Gastroesophageal sphincter (tissue), 3 donors: ENCODE measurements at regions not wholly inside any gene's neighbourhood (a gene's known extent, or its start where the extent isn't known, plus 50 kb on each side); places are given as distances from the start of the nearest gene placed in this dataset.

Experiments
- POLR2A ChIP-seq, 2 donors: fragments of 450-650 bp; IDR thresholded peaks; one replicate each; pipeline ENCODE4 v1.6.1; 2017; ENCODE audit warnings: antibody characterized with exemption in 2 of 2, mild to moderate bottlenecking in 2 of 2, moderate library complexity in 1 of 2
- POLR2AphosphoS5 ChIP-seq: sonication (generic); formaldehyde crosslinking; IDR thresholded peaks from one replicate; pipeline ENCODE4 v1.6.1; 2017; ENCODE audit warnings: antibody characterized with exemption
- TF ChIP-seq, protein P1 (sequence below), 4 experiments: fragments of 200-600 bp in 2 of 4; fragments of 450-650 bp in 2 of 4; sonication (generic) in 1 of 4; IDR thresholded peaks; one replicate each; pipeline ENCODE4 v1.5.1; 2017 to 2019; ENCODE audit warnings: antibody characterized with exemption in 4 of 4, mild to moderate bottlenecking in 2 of 4, moderate library complexity in 2 of 4

DNA sequence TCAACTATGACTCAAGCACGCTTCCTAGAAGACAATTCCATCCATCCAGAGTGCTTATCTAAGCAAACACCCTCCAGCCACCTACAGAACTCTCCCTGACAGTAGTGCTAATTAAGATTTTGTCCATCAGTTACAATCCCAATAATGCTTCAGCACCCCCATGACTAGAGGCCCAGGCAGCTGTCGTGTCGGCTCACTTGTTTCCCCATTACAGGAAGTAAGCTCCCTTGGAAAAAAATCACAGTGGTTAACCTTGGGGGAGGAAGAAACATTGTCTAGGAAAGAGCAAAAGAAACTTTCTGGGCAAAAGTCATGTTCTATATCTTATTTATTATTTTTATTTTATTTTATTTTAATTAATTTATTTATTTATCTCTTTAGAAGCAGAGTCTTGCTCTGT is 108.8 kb upstream of the LPAR1 start:
- TF ChIP-seq, protein P1, sequence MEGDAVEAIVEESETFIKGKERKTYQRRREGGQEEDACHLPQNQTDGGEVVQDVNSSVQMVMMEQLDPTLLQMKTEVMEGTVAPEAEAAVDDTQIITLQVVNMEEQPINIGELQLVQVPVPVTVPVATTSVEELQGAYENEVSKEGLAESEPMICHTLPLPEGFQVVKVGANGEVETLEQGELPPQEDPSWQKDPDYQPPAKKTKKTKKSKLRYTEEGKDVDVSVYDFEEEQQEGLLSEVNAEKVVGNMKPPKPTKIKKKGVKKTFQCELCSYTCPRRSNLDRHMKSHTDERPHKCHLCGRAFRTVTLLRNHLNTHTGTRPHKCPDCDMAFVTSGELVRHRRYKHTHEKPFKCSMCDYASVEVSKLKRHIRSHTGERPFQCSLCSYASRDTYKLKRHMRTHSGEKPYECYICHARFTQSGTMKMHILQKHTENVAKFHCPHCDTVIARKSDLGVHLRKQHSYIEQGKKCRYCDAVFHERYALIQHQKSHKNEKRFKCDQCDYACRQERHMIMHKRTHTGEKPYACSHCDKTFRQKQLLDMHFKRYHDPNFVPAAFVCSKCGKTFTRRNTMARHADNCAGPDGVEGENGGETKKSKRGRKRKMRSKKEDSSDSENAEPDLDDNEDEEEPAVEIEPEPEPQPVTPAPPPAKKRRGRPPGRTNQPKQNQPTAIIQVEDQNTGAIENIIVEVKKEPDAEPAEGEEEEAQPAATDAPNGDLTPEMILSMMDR (IDR thresholded peaks at IDR 0.05), result no peak
- TF ChIP-seq POLR2AphosphoS5, result no peak
- no peak for TF ChIP-seq POLR2A (IDR thresholded peaks at IDR 0.05)
